ENCODE measurements at regions not wholly inside any gene's neighbourhood (a gene's known extent, or its start where the extent isn't known, plus 50 kb on each side); places are given as distances from the start of the nearest gene placed in this dataset.

- ATAC-seq (ENCODE audit: low read depth), result no peak
- no peak overlapping the region for H3K4me3 Mint-ChIP-seq
- no peaks in the 10 kb centered on the region for H3K9me3 Mint-ChIP-seq
- no peak for TF ChIP-seq CTCF (IDR thresholded peaks at IDR 0.05)
- no peaks in the 10 kb centered on the region for H3K4me1 Mint-ChIP-seq
- no peak overlapping the region for H3K27ac Mint-ChIP-seq
- ChIA-PET CTCF (no interaction called here), POLR2A (no interaction called here)
- H3K27me3 Mint-ChIP-seq, result peaks cover 16% of the 10 kb centered on the region
- intact Hi-C loops (cut with micrococcal nuclease), result no loop called here
- H3K36me3 Mint-ChIP-seq (ENCODE audit: low read depth), result no peaks in the 10 kb centered on the region
- DNase-seq, result no peak
These were observed 342.1 kb downstream of the CTTN start for GRCh38 chr11:70740488-70740851.

- intact Hi-C loops (cut with micrococcal nuclease), result no loop called here
- ChIA-PET POLR2A (no interaction called here), CTCF (no interaction called here)
- Mint-ChIP-seq H3K36me3 (ENCODE audit: low read depth) (no peaks in the 10 kb centered on the region), H3K27ac (no peak overlapping the region), H3K4me1 (no peaks in the 10 kb centered on the region), H3K4me3 (no peak overlapping the region), H3K27me3 (peaks cover 16% of the 10 kb centered on the region), H3K9me3 (no peaks in the 10 kb centered on the region)
- no peak for TF ChIP-seq CTCF (IDR thresholded peaks at IDR 0.05)
- DNase-seq (no peak), ATAC-seq (ENCODE audit: low read depth) (no peak)
These were observed 342.8 kb downstream of the CTTN start for GRCh38 chr11:70741085-70741484.

DNA sequence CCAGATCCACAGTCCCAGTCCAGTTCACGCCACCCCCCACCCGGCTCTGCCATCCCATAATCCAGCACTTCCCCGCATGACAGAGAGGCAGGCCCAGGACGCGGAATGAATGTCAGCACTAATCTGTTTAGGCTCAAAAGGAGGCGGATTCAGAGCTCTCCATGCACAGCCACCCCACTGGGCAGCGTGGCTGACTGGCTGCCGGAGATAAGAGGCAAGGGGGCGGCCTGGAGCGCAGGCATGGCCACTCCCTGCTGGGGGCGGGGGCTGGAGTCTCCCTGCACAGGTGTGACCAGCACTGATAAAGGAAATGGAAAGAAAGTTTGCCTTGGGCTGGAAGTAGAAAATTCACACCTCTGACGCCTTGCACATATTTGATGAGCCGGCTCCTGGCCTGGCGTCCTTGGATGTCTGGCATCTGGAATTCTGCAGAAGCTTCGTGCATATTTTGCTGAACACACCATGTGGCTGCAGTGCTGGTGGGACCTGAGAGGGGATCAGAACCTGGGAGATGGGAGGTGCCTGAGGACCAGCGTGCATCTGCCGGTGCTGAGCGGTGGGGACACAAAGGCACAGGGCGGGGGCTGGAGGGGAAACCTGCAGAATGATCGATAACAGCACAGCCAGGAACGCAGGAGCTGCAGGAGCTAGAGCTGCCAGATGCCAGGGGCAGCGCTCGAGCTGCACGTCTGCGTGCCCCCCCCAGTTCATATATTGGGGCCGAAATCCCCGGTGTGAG is 344.4 kb downstream of the CTTN start:
- Mint-ChIP-seq H3K9me3 (no peaks in the 10 kb centered on the region), H3K36me3 (ENCODE audit: low read depth) (no peaks in the 10 kb centered on the region), H3K4me1 (no peaks in the 10 kb centered on the region), H3K27ac (no peak overlapping the region), H3K27me3 (peaks cover 16% of the 10 kb centered on the region), H3K4me3 (no peak overlapping the region)
- ChIA-PET CTCF (no interaction called here), POLR2A (no interaction called here)
- ATAC-seq (ENCODE audit: low read depth) (no peak), DNase-seq (no peak)
- intact Hi-C loops (cut with micrococcal nuclease), result no loop called here
- no peak for TF ChIP-seq CTCF (IDR thresholded peaks at IDR 0.05)

- POLR2A ChIA-PET, result no interaction called here
- Mint-ChIP-seq H3K9me3 (no peaks in the 10 kb centered on the region), H3K36me3 (ENCODE audit: low read depth) (no peaks in the 10 kb centered on the region), H3K27ac (no peak overlapping the region), H3K27me3 (peaks cover 16% of the 10 kb centered on the region), H3K4me1 (no peaks in the 10 kb centered on the region), H3K4me3 (no peak overlapping the region)
- no peak for TF ChIP-seq CTCF (IDR thresholded peaks at IDR 0.05)
- ATAC-seq (ENCODE audit: low read depth) (no peak), DNase-seq (no peak)
- intact Hi-C loops (cut with micrococcal nuclease), result no loop called here
- CTCF ChIA-PET, result no interaction called here
These were observed 345.0 kb downstream of the CTTN start for GRCh38 chr11:70743329-70743728.

DNA sequence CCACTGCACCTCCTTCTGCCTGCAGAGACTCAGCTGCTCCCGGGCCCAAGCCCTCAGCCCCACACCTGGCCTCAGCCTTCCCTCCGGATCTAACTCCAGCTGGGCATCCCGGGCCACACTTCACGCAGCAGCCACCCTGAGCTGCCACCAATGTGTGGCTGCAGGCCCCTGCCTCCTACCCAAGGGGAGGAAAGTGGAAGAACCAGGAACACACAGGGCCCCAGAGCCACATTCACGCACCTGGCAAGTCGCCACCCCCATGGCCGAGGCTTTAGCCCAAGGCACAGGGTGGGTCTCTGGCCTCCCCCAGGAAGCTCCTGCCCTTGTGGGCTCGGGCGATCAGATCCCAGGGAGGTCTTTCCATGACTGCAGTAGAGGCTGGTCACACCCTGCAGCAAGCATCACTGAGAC is 345.6 kb downstream of the CTTN start:
- ChIA-PET CTCF (no interaction called here), POLR2A (no interaction called here)
- DNase-seq (no peak), ATAC-seq (ENCODE audit: low read depth) (no peak)
- intact Hi-C loops (cut with micrococcal nuclease), result no loop called here
- no peak for TF ChIP-seq CTCF (IDR thresholded peaks at IDR 0.05)
- peaks cover 3% of the 10 kb centered on the region for H3K9me3 Mint-ChIP-seq
- H3K4me1 Mint-ChIP-seq, result no peaks in the 10 kb centered on the region
- H3K36me3 Mint-ChIP-seq (ENCODE audit: low read depth), result no peaks in the 10 kb centered on the region
- no peak overlapping the region for H3K4me3 Mint-ChIP-seq
- H3K27me3 Mint-ChIP-seq, result peaks cover 16% of the 10 kb centered on the region
- H3K27ac Mint-ChIP-seq, result no peak overlapping the region
